Trophoblast cell (in vitro differentiated cells and primary cell): ENCODE measurements at regions not wholly inside any gene's neighbourhood (a gene's known extent, or its start where the extent isn't known, plus 50 kb on each side); places are given as distances from the start of the nearest gene placed in this dataset.

Experiments
- DNase-seq, 2 donors: peaks; one replicate each; pipeline ENCODE4 v3.0.0-alpha.2; 2016
- H2AFZ ChIP-seq: 2 replicates; pipeline ENCODE4 v1.6.1; 2013; ENCODE audit warnings: low read length, moderate library complexity, mild to moderate bottlenecking; ENCODE audit not compliant: insufficient read depth, poor library complexity
- H2AK5ac ChIP-seq: 2 replicates; pipeline ENCODE4 v1.6.1; 2013; ENCODE audit warnings: mild to moderate bottlenecking, low read length
- H2BK120ac ChIP-seq: 2 replicates; pipeline ENCODE4 v1.6.1; 2013; ENCODE audit warnings: low read length, mild to moderate bottlenecking, moderate library complexity; ENCODE audit not compliant: insufficient read depth, poor library complexity
- H2BK12ac ChIP-seq: 2 replicates; pipeline ENCODE4 v1.6.1; 2013; ENCODE audit warnings: mild to moderate bottlenecking, low read length, moderate library complexity
- H2BK5ac ChIP-seq: 2 replicates; pipeline ENCODE4 v1.6.1; 2013; ENCODE audit warnings: low read length, low read depth, moderate library complexity, mild to moderate bottlenecking; ENCODE audit not compliant: poor library complexity
- H3K14ac ChIP-seq: 2 replicates; pipeline ENCODE4 v1.6.1; 2013; ENCODE audit warnings: mild to moderate bottlenecking, low read length
- H3K18ac ChIP-seq: 2 replicates; pipeline ENCODE4 v1.6.1; 2013; ENCODE audit warnings: mild to moderate bottlenecking, low read length
- H3K23ac ChIP-seq: 2 replicates; pipeline ENCODE4 v1.6.1; 2013; ENCODE audit warnings: low read length
- H3K27ac ChIP-seq: 2 replicates; pipeline ENCODE4 v1.5.1; 2013; ENCODE audit warnings: low read depth, mild to moderate bottlenecking, inconsistent platforms, low read length, moderate library complexity
- H3K27me3 ChIP-seq: 2 replicates; pipeline ENCODE4 v1.6.1; 2013; ENCODE audit warnings: inconsistent platforms, mild to moderate bottlenecking, low read length, moderate library complexity; ENCODE audit not compliant: insufficient read depth
- H3K36me3 ChIP-seq, 2 experiments: 1 replicate in 1 of 2; 2 replicates in 1 of 2; pipeline ENCODE4 v1.6.1; 2013; ENCODE audit warnings: low read length in 2 of 2, mild to moderate bottlenecking in 2 of 2, moderate library complexity in 1 of 2; ENCODE audit not compliant: insufficient read depth in 2 of 2, control insufficient read depth in 1 of 2
- H3K4ac ChIP-seq: 2 replicates; pipeline ENCODE4 v1.6.1; 2013; ENCODE audit warnings: low read depth, mild to moderate bottlenecking, low read length, moderate library complexity
- H3K4me1 ChIP-seq, 2 experiments: 1 replicate in 1 of 2; 2 replicates in 1 of 2; pipeline ENCODE4 v1.6.1; 2013; ENCODE audit warnings: low read length in 2 of 2, mild to moderate bottlenecking in 2 of 2, moderate library complexity in 1 of 2; ENCODE audit not compliant: insufficient read depth in 2 of 2, control insufficient read depth in 1 of 2
- H3K4me2 ChIP-seq: 2 replicates; pipeline ENCODE4 v1.6.1; 2013; ENCODE audit warnings: inconsistent platforms, mild to moderate bottlenecking, low read length, moderate library complexity
- H3K4me3 ChIP-seq: 2 replicates; pipeline ENCODE4 v1.5.1; 2013; ENCODE audit warnings: mild to moderate bottlenecking, low read depth, low read length, inconsistent platforms
- H3K79me1 ChIP-seq: one replicate; pipeline ENCODE4 v1.6.1; 2013; ENCODE audit warnings: low read length
- H3K79me2 ChIP-seq: 2 replicates; pipeline ENCODE4 v1.6.1; 2013; ENCODE audit warnings: low read length, mild to moderate bottlenecking; ENCODE audit not compliant: control insufficient read depth, insufficient read depth, poor library complexity
- H3K9ac ChIP-seq: 2 replicates; pipeline ENCODE4 v1.6.1; 2013; ENCODE audit warnings: mild to moderate bottlenecking, low read length
- H3K9me3 ChIP-seq: 2 replicates; pipeline ENCODE4 v1.6.1; 2013; ENCODE audit warnings: low read depth, mild to moderate bottlenecking, control low read depth, inconsistent platforms, low read length; ENCODE audit not compliant: insufficient read depth
- H4K12ac ChIP-seq: 2 replicates; pipeline ENCODE4 v1.6.1; 2013; ENCODE audit warnings: low read depth, mild to moderate bottlenecking, low read length, moderate library complexity
- H4K8ac ChIP-seq: 2 replicates; pipeline ENCODE4 v1.6.1; 2013; ENCODE audit warnings: low read depth, mild to moderate bottlenecking, low read length, moderate library complexity
- H4K91ac ChIP-seq: one replicate; pipeline ENCODE4 v1.6.1; 2013; ENCODE audit warnings: low read depth, mild to moderate bottlenecking, low read length, moderate library complexity
- WGBS: extraction: QIAGEN DNeasy Blood & Tissue Kit; methylation state at CpG from one replicate; pipeline ENCODE4 v1.1.7; 2013; ENCODE audit warnings: missing lambda C conversion rate; ENCODE audit not compliant: insufficient read length, insufficient coverage; ENCODE audit errors: extremely low coverage; 5-methylcytosine and 5-hydroxymethylcytosine counted together

GRCh38 chr2:224210286-224211180 lies 171.4 kb upstream of the SERPINE2 start:
- H4K8ac ChIP-seq = peak overlapping the region; percentile 28
- H2AK5ac ChIP-seq = no peak overlapping the region
- DNase-seq = peak in 1 of 2 donors; percentile 8
- H3K4me2 ChIP-seq = peak overlapping the region; percentile 4
- peak overlapping the region; percentile 55 for H3K14ac ChIP-seq
- no peak overlapping the region for H2BK5ac ChIP-seq
- no peaks in the 10 kb centered on the region for H3K36me3 ChIP-seq
- H4K91ac ChIP-seq = peak overlapping the region; percentile 55
- no peak overlapping the region for H3K18ac ChIP-seq
- H2BK120ac ChIP-seq = peak overlapping the region; percentile 70
- H3K79me2 ChIP-seq = no peaks in the 10 kb centered on the region
- no CpG with 5 or more reads among the region's 6 CpGs for WGBS
- H2AFZ ChIP-seq = no peak overlapping the region
- no peaks in the 10 kb centered on the region for H3K27me3 ChIP-seq
- H3K23ac ChIP-seq = no peak overlapping the region
- no peak overlapping the region for H3K4ac ChIP-seq
- peak overlapping the region; percentile 15 for H3K27ac ChIP-seq
- peak overlapping the region; percentile 73 for H2BK12ac ChIP-seq
- no peaks in the 10 kb centered on the region for H3K9me3 ChIP-seq
- H4K12ac ChIP-seq = no peak overlapping the region
- peaks cover 4% of the 10 kb centered on the region for H3K79me1 ChIP-seq
- no peak overlapping the region for H3K9ac ChIP-seq
- H3K4me3 ChIP-seq = no peak overlapping the region
- peaks cover 9 to 19% of the 10 kb centered on the region in 2 experiments for H3K4me1 ChIP-seq

GRCh38 chr2:224209555-224210285 lies 170.6 kb upstream of the SERPINE2 start:
- no peaks in the 10 kb centered on the region for H3K36me3 ChIP-seq
- no peak overlapping the region for H4K8ac ChIP-seq
- no peak overlapping the region for H3K14ac ChIP-seq
- no CpG with 5 or more reads among the region's 9 CpGs for WGBS
- H4K91ac ChIP-seq = no peak overlapping the region
- H3K27me3 ChIP-seq = no peaks in the 10 kb centered on the region
- no peak overlapping the region for H3K4me2 ChIP-seq
- no peak for DNase-seq
- no peaks in the 10 kb centered on the region for H3K79me2 ChIP-seq
- H3K4ac ChIP-seq = no peak overlapping the region
- H3K4me3 ChIP-seq = no peak overlapping the region
- no peak overlapping the region for H3K18ac ChIP-seq
- H2BK5ac ChIP-seq = no peak overlapping the region
- no peak overlapping the region for H2AK5ac ChIP-seq
- H4K12ac ChIP-seq = no peak overlapping the region
- H2BK12ac ChIP-seq = peak overlapping the region; percentile 73
- H3K9ac ChIP-seq = no peak overlapping the region
- H2AFZ ChIP-seq = no peak overlapping the region
- H2BK120ac ChIP-seq = no peak overlapping the region
- peaks cover 4% of the 10 kb centered on the region for H3K79me1 ChIP-seq
- no peaks in the 10 kb centered on the region for H3K9me3 ChIP-seq
- H3K27ac ChIP-seq = no peak overlapping the region
- peaks cover 7 to 17% of the 10 kb centered on the region in 2 experiments for H3K4me1 ChIP-seq
- H3K23ac ChIP-seq = no peak overlapping the region

GRCh38 chr2:224208443-224208842 lies 169.4 kb upstream of the SERPINE2 start:
- peaks cover 4% of the 10 kb centered on the region for H3K79me1 ChIP-seq
- no peak overlapping the region for H2BK12ac ChIP-seq
- no peak overlapping the region for H3K9ac ChIP-seq
- no peak overlapping the region for H3K4me3 ChIP-seq
- no peak overlapping the region for H3K23ac ChIP-seq
- H4K91ac ChIP-seq = no peak overlapping the region
- H3K27me3 ChIP-seq = no peaks in the 10 kb centered on the region
- no peak overlapping the region for H3K4ac ChIP-seq
- no peak overlapping the region for H3K14ac ChIP-seq
- no peak overlapping the region for H3K27ac ChIP-seq
- no peaks in the 10 kb centered on the region for H3K9me3 ChIP-seq
- H3K79me2 ChIP-seq = no peaks in the 10 kb centered on the region
- H2AK5ac ChIP-seq = no peak overlapping the region
- DNase-seq = no peak
- H3K18ac ChIP-seq = no peak overlapping the region
- H4K8ac ChIP-seq = no peak overlapping the region
- H3K4me2 ChIP-seq = no peak overlapping the region
- peaks cover 7 to 17% of the 10 kb centered on the region in 2 experiments for H3K4me1 ChIP-seq
- H2BK120ac ChIP-seq = no peak overlapping the region
- no peak overlapping the region for H2AFZ ChIP-seq
- H4K12ac ChIP-seq = no peak overlapping the region
- WGBS = no CpG with 5 or more reads among the region's 1 CpG
- H3K36me3 ChIP-seq = no peaks in the 10 kb centered on the region
- no peak overlapping the region for H2BK5ac ChIP-seq

- Histone ChIP-seq H4K8ac (no peak overlapping the region), H3K36me3 (no peaks in the 10 kb centered on the region), H2AFZ (no peak overlapping the region), H2BK12ac (no peak overlapping the region), H3K18ac (no peak overlapping the region), H3K9ac (no peak overlapping the region), H3K79me2 (no peaks in the 10 kb centered on the region), H3K4me2 (no peak overlapping the region), H3K14ac (no peak overlapping the region), H3K4me1 (peaks cover 7 to 17% of the 10 kb centered on the region in 2 experiments), H4K12ac (no peak overlapping the region), H3K4ac (no peak overlapping the region), H2AK5ac (no peak overlapping the region), H3K9me3 (no peaks in the 10 kb centered on the region), H3K23ac (no peak overlapping the region), H2BK120ac (no peak overlapping the region), H3K27ac (no peak overlapping the region), H3K79me1 (peaks cover 4% of the 10 kb centered on the region), H3K27me3 (no peaks in the 10 kb centered on the region), H2BK5ac (no peak overlapping the region), H3K4me3 (no peak overlapping the region), H4K91ac (no peak overlapping the region)
- DNase-seq = no peak
- WGBS = no CpG with 5 or more reads among the region's 3 CpGs
These were observed 168.9 kb upstream of the SERPINE2 start for GRCh38 chr2:224208007-224208406.
